NT2/D1 (cell line): ENCODE measurements at regions not wholly inside any gene's neighbourhood (a gene's known extent, or its start where the extent isn't known, plus 50 kb on each side); places are given as distances from the start of the nearest gene placed in this dataset.

ENCODE experiments used
- SUZ12 ChIP-seq: IDR thresholded peaks from 2 replicates; pipeline ENCODE4 v1.6.1; 2011; ENCODE audit not compliant: insufficient read length, insufficient read depth; ENCODE audit errors: extremely low read depth
- ZNF274 ChIP-seq: IDR thresholded peaks from 2 replicates; pipeline ENCODE4 v1.6.1; 2011; ENCODE audit warnings: mild to moderate bottlenecking, low read depth, low read length

DNA sequence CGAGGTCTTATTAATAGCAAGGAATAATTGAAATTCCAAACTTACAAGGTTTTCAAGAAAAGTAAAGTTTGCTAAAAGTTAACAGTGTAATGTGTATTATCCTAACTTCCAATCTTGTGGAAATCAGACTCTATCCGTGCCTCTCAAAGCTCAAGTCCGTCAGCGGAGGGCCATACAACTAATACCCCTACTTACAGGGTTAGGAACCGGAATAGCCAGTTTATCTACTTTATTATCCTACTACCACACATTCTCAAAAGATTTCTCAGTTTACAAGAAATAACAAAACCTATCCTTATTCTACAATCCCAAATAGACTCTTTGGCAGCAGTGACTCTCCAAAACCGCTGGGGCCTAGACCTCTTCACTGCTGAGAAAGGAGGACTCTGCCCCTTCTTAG is 457.8 kb downstream of the PTPRC start:
- no peak for TF ChIP-seq SUZ12
- no peak for TF ChIP-seq ZNF274
